ENCODE measurements at regions not wholly inside any gene's neighbourhood (a gene's known extent, or its start where the extent isn't known, plus 50 kb on each side); places are given as distances from the start of the nearest gene placed in this dataset.

DNA sequence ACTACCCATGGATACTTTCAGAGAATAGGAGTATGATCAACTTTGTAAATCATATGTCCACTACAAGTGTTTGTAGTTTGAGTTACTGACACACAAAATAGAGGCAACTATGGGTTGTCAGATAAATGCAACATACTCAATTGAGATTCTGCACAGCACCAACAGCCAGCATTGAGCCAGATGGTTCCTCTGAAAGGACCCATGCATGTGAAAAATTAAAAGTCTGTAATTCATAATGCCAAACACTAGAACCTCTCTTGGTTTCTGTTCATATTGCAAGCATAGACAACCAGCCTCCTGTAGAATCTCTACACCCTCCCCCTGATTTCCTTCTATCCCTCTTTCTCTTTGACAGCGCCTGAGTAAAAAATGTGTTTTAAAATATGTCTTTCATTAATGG, 831.0 kb downstream of the C12orf50 start:
- Histone ChIP-seq H3K4me3 (replicated peaks in 1 of 3; ENCODE audit: insufficient read depth in 1 of 3, low read depth in 1 of 3, low read length in 3 of 3) (no peak overlapping the region), H3K27ac (ENCODE audit: insufficient read depth, low read depth, low read length) (no peak overlapping the region), H3K27me3 (ENCODE audit: control insufficient read depth in 2 of 2, insufficient read depth in 2 of 2, low read length in 2 of 2) (no peaks in the 10 kb centered on the region), H3K9ac (replicated peaks; ENCODE audit: extremely low read depth, insufficient read depth, low read length) (no peak overlapping the region), H2AFZ (ENCODE audit: low read depth, low read length) (no peak overlapping the region), H3K9me1 (replicated peaks; ENCODE audit: control insufficient read depth, extremely low read depth, insufficient read depth, low read length) (no peaks in the 10 kb centered on the region), H3K36me3 (ENCODE audit: control insufficient read depth in 2 of 2, extremely low read depth in 1 of 2, insufficient read depth in 2 of 2, low read length in 2 of 2) (no peaks in the 10 kb centered on the region), H4K20me1 (replicated peaks; ENCODE audit: control insufficient read depth, extremely low read depth, insufficient read depth, low read length) (no peaks in the 10 kb centered on the region), H3K4me2 (ENCODE audit: insufficient read depth, low read length) (no peak overlapping the region), H3K9me3 (replicated peaks; ENCODE audit: control insufficient read depth, insufficient read depth, low read length) (no peaks in the 10 kb centered on the region), H3K4me1 (ENCODE audit: control insufficient read depth, extremely low read depth, insufficient read depth, low read length) (no peaks in the 10 kb centered on the region), H3K79me2 (ENCODE audit: control insufficient read depth, insufficient read depth, low read length) (no peaks in the 10 kb centered on the region)
- dilution Hi-C loops (cut with MboI; ENCODE audit: extremely low pct_ligation_motif_present, low sequenced_read_pairs) (no loop called here), intact Hi-C loops (cut with micrococcal nuclease) (no loop called here)
- TF ChIP-seq, protein P1, sequence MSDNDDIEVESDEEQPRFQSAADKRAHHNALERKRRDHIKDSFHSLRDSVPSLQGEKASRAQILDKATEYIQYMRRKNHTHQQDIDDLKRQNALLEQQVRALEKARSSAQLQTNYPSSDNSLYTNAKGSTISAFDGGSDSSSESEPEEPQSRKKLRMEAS (IDR thresholded peaks at IDR 0.05; ENCODE audit: insufficient read depth, insufficient read length) = no peak
- TF ChIP-seq GATA2 (IDR thresholded peaks at IDR 0.05; ENCODE audit: insufficient read depth, insufficient read length, low read depth, low read length) (no peak), MYC (IDR thresholded peaks at IDR 0.05; ENCODE audit: low read depth, low read length) (no peak), JUN (IDR thresholded peaks at IDR 0.05; ENCODE audit: borderline replicate concordance, insufficient read depth, insufficient read length, low read depth) (no peak), POLR2AphosphoS5 (IDR thresholded peaks at IDR 0.05; ENCODE audit: insufficient read depth, low read depth, low read length) (no peak), POLR2A (IDR thresholded peaks at IDR 0.05; ENCODE audit: low read depth, low read length) (no peak), FOS (IDR thresholded peaks at IDR 0.05; ENCODE audit: borderline replicate concordance, insufficient read depth, low read length) (no peak), EZH2 (IDR thresholded peaks at IDR 0.05; ENCODE audit: borderline replicate concordance, low read depth, low read length, severe bottlenecking) (no peak)
- TF ChIP-seq, protein P2, sequence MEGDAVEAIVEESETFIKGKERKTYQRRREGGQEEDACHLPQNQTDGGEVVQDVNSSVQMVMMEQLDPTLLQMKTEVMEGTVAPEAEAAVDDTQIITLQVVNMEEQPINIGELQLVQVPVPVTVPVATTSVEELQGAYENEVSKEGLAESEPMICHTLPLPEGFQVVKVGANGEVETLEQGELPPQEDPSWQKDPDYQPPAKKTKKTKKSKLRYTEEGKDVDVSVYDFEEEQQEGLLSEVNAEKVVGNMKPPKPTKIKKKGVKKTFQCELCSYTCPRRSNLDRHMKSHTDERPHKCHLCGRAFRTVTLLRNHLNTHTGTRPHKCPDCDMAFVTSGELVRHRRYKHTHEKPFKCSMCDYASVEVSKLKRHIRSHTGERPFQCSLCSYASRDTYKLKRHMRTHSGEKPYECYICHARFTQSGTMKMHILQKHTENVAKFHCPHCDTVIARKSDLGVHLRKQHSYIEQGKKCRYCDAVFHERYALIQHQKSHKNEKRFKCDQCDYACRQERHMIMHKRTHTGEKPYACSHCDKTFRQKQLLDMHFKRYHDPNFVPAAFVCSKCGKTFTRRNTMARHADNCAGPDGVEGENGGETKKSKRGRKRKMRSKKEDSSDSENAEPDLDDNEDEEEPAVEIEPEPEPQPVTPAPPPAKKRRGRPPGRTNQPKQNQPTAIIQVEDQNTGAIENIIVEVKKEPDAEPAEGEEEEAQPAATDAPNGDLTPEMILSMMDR (IDR thresholded peaks at IDR 0.05; ENCODE audit: extremely low read depth in 1 of 2, insufficient read depth in 1 of 2, low read depth in 1 of 2, low read length in 2 of 2) = no peak
- POLR2A ChIA-PET = no interaction called here
- FAIRE-seq (no peak), DNase-seq (ENCODE audit: low read depth, low spot score) (no peak)
- CTCF ChIA-PET = no interaction called here
- no TSS peak for BruUV-seq (replicated peaks)

Data from endothelial cell of umbilical vein (primary cell).